Ovary (tissue), 3 donors: ENCODE measurements at regions not wholly inside any gene's neighbourhood (a gene's known extent, or its start where the extent isn't known, plus 50 kb on each side); places are given as distances from the start of the nearest gene placed in this dataset.

Source experiments
- CTCF ChIP-seq, 3 donors: fragments of 450-650 bp in 2 of 3; fragments of 200-600 bp in 1 of 3; IDR thresholded peaks; one replicate each; pipeline versions ENCODE4 v1.5.1 to v1.8.0; 2016 to 2022; ENCODE audit warnings: antibody characterized with exemption in 3 of 3, mild to moderate bottlenecking in 1 of 3
- EP300 ChIP-seq: sonication (generic); formaldehyde crosslinking; IDR thresholded peaks from one replicate; pipeline ENCODE4 v1.6.1; 2017; ENCODE audit warnings: antibody characterized with exemption
- POLR2A ChIP-seq: fragments of 450-650 bp; IDR thresholded peaks from one replicate; pipeline ENCODE4 v1.6.1; 2017; ENCODE audit warnings: antibody characterized with exemption, mild to moderate bottlenecking, moderate library complexity
- donor health status: DM: no; HTN: no; CAD: no.

GRCh38 chr1:101344745-101345144, 107.9 kb downstream of the S1PR1 start:
- no peak for TF ChIP-seq POLR2A
- no peak for TF ChIP-seq CTCF (IDR thresholded peaks at IDR 0.05)
- TF ChIP-seq EP300: no peak
